Esophagus squamous epithelium (tissue), 4 donors: ENCODE measurements at regions not wholly inside any gene's neighbourhood (a gene's known extent, or its start where the extent isn't known, plus 50 kb on each side); places are given as distances from the start of the nearest gene placed in this dataset.

Experiments used
- CTCF ChIP-seq, 6 experiments: fragments of 450-650 bp in 4 of 6; fragments of 200-600 bp in 2 of 6; sonication (generic) in 2 of 6; IDR thresholded peaks; one replicate each; pipeline ENCODE4 v1.5.1; 2016 to 2019; ENCODE audit warnings: antibody characterized with exemption in 6 of 6, mild to moderate bottlenecking in 4 of 6, moderate library complexity in 4 of 6
- POLR2A ChIP-seq, 4 donors: fragments of 450-650 bp; IDR thresholded peaks; one replicate each; pipeline ENCODE4 v1.6.1; 2017; ENCODE audit warnings: antibody characterized with exemption in 4 of 4, mild to moderate bottlenecking in 4 of 4, moderate library complexity in 3 of 4

- TF ChIP-seq CTCF (IDR thresholded peaks at IDR 0.05): no peak
- no peak for TF ChIP-seq POLR2A (IDR thresholded peaks at IDR 0.05)
Observed at GRCh38 chr15:20355256-20355868, 186.2 kb downstream of the GOLGA6L6 start.
